CD4-positive, alpha-beta T cell treated with Interleukin-6 for 4 hours (primary cell): ENCODE measurements at regions not wholly inside any gene's neighbourhood (a gene's known extent, or its start where the extent isn't known, plus 50 kb on each side); places are given as distances from the start of the nearest gene placed in this dataset.
"Not testable (repeated sequence)": the region's sequence is repeated elsewhere in the genome, so short reads cannot be mapped to it uniquely, and the experiment has no call there.

Experiments
- DNase-seq: peaks from one replicate; pipeline ENCODE4 v3.0.0-alpha.2; 2020; ENCODE audit warnings: mixed read lengths

DNA sequence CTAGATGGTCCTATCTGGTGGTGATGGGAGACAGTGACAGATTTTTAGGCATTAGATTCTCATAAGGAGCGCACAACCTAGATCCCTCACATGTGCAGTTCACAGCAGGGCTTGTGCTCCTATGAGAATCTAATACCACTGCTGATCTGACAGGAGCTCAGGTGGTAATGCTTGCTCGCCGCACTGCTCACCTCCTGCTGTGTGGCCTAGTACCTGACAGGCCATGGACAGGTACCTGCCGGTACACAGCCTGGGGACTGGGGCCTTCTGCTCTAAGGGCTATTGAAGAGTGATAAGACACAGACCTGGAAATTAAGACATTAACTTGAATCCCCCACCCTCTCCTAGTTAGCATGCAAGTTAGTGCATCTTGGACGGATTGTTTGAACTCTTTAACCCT lies 64.4 kb downstream of the KLRB1 start:
- DNase-seq, result not testable (repeated sequence)

DNA sequence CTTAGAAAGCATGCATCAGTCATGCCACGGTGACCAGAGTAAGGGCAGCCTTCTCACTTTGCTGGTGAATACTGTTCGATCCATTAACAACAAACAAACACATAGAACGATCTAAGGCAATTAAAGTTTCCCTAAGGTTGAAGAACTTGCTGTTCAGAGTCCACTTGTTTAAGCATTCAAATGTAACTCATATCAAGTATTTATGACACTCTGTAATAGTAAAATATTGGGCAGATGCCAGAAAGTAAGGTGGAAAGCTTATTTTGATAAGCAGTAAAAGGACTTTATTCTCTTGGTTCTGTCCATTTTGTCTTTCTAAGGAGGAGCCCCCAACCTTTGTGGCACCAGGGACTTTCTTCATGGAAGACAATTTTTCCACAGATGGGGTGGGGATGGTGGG lies 64.9 kb downstream of the KLRB1 start:
- not testable (repeated sequence) for DNase-seq

DNA sequence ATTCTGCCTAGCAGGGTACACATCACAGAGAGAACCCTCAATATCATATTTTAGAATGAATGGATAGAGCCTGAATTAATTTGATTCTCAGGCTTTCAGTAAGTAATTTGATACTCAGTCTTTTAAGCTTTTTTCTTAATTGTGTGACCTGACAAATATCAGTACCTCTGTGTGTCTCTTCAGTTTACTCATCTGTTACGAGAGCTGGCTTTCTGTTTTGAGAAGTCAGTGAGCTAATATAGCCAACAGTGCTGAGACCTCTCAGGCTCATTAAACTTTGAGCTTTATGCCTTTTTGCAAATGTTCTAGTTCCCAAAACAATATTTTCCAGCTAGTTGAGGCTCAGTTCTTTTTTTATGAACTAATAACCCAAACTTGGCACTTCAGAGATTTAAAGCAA lies 91.8 kb downstream of the KLRB1 start:
- not testable (repeated sequence) for DNase-seq

DNA sequence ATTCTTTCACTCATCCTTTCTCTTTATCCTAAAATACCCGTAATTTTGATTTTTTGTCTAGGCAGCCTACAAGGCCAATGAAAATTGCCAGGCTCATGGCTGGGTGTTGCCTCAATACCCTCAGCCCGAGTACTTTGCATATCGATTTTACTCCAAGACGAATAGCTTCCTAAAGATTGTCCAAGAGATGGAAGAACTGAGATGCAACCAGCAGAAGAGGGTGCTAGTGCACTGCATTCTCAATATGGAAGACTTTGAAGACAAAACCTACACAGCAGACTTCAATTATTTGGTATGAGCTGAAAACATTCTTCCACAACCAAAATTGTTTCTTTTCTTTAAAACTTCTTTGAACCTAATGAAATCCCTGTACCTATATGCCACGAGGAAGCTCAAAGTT lies 95.0 kb downstream of the KLRB1 start:
- DNase-seq, result not testable (repeated sequence)

DNA sequence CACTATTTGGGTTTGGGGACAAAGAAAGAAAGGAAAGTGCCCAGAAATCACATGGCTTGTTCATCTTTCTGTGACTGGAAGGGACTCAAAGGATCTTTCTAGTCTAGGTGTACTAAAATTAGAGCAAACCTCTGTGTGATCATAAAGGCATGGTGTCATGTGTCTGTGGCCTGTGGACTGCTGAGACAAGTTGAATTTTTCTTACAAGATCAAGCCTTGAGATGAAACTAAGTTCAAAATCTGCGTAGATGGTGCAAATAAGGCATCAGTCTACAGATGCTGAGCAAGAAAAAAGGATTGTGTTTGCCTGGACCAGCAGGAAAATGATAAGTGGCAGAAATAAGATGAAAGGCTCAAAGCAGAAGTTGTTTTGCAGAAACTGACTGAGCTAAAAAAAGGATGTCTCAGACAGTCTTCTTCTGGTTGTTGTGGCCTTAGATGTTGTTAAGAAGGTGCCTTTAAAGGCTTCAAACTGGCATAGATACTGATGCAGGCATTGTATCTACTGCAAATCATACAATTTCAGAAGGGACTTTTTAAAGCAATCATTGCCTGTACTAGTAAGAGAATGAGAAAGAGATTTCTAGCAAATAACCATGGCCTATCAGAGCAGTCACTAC lies 97.2 kb downstream of the KLRB1 start:
- not testable (repeated sequence) for DNase-seq

DNA sequence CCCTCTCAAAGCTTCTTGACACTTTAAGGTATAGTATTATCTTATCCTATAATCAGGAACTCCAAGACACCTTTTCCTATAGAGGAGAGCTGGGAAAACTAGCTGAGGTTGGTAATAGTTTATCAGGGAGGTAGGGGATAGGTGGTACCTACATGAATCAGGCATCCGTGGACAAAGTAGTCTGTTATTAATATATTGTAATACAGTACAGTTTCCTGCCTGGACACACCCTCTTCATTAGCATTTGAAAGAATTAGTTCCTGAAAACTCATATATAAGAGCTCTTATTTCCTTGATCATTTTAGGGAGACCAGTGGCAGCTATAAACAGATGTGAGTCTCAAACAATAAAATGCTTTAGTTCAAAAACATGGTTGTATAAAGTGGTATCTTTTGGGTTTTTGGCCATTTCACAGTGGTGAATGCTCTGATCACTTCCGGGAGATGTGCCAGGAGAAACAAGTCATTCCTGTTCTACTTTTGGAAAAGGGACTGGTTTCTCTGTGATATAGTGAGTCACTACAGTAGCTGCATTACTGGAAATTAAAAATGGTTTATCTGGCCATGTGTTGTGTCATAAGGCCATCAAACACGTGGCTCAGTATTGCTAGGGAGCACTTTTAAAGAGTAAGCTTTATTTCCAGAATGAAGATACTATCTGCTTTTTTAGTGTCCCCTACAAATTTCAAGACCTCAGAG lies 98.1 kb downstream of the KLRB1 start:
- no peak for DNase-seq

DNA sequence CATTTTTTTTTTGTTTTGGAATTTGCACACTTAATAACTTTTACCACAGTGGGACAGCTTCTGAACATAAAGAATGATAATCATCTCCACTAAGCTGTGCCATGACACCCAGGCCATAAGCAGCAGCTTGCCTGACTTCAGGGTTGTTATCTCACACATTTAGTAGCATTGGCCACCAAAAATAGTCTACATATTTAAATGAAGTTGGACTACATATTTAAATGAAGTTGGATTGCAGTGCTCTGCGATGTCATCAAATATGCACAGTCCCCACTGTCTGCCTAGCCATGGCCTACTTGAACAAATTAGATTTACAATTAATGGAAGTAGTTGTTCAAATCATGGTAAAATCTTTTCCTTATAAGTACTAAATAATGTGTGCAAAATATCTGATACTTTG lies 101.0 kb downstream of the KLRB1 start:
- DNase-seq, result no peak

DNA sequence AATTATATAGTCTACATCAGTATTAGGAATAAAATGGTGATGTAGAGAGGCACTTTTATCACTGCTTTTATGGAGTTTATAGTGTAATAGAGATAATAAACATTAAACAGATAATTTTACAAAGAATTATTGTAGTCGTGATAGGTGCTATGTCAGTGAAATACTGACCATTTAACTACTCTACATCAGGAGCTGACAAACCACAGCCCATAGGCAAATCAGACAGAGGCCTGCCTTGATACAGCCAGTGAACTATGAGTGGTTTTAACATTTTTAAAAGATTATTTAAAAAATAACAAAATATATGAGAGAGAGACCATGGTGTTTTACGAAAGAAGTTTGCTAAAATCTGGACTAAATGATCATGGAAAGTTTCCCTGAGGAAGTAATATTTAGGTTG lies 104.3 kb downstream of the KLRB1 start:
- DNase-seq, result not testable (repeated sequence)

DNA sequence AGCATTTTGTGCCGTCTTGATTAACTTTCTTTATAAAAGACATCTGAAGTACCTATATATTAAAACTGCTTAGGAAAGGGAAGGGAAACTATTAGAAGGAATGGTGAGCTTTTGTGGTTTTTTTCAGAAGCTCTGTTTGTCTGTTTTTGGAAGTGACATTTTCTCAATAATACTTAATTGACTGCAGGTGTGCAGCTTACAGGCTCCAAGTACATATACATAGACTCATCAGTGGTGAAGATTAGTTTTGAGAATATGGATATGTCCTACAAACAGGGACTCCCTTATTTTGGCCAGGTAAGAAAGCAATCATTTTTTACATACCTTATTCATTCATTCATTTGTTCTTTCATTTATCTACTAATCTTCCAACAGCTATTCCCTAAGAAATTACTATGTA lies 104.9 kb downstream of the KLRB1 start:
- not testable (repeated sequence) for DNase-seq

DNA sequence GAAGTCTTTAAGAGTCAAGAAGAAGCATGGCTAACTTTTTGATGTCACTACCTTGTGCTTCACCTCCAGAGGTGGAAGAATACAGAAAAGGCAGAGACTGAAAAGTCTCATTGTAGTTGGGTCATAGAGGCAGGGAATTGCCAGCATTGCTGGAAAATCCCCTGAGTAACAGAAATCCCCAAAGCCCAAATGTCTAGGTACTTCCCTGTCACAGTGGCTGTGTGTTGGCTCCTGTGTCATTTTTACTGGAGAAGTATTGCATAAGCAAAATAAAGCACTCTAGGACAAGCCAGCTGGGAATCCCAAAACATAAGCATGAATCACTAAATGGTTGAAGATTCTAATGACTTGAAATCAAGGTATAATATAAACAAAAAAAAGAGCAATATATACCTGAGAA lies 114.4 kb downstream of the KLRB1 start:
- DNase-seq, result not testable (repeated sequence)

DNA sequence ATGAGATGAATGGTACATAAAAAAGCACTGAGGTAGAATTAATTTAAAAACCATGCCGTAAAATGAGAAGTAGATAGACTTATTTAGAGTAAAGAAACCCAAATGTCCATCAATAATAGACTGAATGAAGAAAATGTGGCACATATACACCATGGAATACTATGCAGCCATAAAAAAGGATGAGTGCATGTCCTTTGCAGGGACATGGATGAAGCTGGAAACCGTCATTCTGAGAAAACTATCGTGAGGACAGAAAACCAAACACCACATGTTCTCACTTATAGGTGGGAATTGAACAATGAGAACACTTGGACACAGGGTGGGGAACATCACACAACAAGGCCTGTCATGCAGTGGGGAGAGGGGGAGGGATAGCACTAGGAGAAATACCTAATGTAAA lies 126.4 kb downstream of the KLRB1 start:
- DNase-seq, result not testable (repeated sequence)

DNA sequence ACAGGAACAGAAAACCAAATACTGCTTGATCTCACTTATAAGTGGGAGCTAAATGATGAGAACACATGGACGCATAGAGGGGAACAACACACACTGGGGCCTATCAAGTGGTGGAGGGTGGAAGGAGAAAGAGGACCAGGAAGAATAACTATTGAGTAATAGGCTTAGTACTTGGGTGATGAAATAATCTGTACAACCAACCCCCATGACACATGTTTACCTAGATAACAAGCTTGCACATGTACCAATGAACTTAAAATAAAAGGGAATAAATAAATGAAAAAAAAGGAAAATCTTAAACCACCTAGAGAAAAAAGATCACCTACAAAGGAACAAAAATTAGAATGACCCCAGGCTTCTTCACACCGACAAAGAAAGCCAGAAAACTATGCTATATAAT lies 133.5 kb downstream of the KLRB1 start:
- DNase-seq, result not testable (repeated sequence)

DNA sequence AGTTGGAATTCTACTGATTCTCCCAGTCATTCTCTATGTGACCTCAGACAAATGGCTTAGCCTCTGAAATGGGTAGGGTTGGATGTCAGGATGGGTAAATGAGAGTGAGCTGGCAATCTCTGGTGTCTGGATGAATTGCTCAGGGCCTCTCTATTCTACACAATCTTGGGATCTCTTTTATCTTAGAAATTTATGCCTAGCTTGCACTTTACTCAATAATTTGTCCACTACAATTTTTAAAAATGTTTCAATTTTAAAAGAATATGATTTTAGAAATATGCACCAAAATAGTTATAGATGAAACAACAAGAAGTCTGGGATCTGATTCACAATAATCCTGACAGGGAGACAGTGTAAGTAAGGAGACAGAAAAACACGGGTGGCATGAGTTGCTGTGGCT lies 134.1 kb downstream of the KLRB1 start:
- not testable (repeated sequence) for DNase-seq

DNA sequence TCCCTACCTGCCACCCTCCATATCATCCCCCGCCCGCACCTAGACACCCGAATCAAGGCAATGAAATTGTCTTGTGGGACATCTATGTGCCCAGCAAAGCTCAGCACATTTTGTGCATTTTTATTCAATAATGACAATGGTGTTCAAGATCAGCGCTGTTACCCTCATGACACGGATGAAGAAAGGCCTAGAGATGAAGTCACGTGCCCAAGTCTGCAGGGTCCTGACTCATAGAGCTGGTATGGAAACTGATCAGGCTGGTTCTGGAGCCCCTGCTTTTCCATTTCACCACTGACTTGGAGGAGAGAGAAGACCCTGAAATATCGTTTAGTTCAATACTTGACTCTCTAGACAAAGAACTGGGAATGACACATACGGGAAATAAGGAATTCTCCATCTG lies 136.2 kb downstream of the KLRB1 start:
- DNase-seq, result not testable (repeated sequence)

DNA sequence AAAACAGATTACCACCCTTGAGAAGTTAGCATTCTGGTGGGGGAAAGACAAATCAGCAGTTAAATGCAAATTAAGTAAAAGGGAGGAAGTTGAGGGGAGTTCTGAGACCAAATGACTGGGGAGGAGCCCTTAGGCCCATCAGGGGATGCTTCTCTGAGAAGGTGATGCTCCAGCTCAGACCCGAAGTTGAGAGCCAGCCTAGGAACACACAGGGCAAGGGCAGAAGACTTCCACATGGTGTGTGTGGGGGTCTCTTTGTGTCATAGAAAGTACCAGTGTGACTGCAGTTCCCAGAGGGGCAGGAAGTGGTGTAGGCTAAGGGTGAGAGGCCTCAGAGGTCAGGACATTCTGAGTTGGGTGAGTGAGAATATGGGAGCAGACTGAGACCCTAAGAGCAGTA lies 137.3 kb downstream of the KLRB1 start:
- DNase-seq, result not testable (repeated sequence)

DNA sequence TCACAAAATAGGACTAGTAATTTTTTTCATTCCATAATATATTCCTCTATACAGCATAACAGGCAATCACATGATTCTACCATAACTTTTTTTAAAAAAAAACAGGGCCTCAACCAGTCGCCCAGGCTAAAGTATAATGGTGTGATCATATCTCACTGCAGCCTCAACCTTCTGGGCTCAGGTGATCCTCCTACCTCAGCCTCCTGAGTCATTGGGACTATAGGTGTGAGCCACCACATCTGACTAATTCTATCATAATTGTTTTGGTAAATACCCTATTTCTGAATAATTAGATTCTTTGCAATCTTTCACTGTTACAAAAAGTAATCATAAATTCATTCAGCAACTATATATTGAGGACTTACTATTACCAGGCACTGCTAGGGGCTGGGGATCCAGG lies 137.8 kb downstream of the KLRB1 start:
- DNase-seq, result not testable (repeated sequence)

DNA sequence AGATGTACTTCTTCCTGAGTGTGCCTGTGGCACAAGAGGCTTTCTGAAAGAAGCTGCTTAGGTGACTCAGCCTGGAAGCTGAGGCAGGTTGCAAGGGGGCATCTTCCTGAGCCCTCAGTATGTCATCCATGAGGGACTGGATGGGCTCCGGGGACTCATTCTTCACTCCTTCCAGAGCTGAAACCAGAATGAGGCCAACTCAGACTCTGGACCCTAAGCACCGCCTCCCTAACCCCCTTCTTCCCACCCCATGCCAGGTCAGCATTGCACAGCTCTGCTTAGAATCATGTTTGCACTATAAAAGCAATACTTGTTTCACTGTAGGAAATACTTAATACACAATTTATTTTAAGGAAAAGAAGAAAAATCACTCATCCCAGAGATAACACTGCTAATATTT lies 138.3 kb downstream of the KLRB1 start:
- not testable (repeated sequence) for DNase-seq

DNA sequence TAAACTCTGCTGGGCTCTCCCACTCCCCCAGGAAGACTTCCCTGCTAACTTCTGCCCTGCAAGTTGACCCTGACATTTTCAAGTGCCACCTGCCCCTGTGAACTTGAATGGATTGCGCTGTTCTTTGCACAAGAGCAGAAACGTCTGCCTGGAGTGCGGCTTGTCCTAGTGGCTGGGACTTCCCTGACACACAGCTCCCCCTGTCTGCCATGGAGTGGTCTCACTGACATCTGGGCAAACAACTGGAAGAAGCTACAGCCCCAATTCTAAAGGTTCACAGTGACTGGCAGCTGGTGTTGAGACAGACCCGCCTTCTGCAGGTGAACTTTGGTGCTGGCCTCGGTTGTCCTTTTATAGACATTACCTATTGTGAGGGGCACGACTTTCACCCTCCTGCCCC lies 138.7 kb downstream of the KLRB1 start:
- DNase-seq, result peak; percentile 60

DNA sequence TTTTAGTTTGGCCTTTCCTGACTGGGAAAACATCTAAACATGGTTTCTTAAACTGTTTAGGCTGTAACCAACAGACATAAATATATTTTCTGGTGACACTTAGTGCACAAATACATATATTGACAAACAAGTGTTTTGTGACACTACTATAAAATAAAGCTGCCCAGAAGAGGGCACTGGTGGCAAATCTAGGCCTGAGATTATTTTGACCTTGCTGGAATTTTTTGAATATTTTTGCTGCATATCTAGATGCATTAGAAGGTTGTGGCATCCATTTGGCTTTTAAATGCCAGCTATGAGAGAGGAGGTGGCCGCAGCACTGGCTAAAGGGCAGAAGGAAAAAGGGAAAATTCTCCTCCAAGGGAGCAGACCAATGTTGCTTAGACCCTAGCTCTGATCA lies 139.6 kb downstream of the KLRB1 start:
- DNase-seq, result not testable (repeated sequence)

DNA sequence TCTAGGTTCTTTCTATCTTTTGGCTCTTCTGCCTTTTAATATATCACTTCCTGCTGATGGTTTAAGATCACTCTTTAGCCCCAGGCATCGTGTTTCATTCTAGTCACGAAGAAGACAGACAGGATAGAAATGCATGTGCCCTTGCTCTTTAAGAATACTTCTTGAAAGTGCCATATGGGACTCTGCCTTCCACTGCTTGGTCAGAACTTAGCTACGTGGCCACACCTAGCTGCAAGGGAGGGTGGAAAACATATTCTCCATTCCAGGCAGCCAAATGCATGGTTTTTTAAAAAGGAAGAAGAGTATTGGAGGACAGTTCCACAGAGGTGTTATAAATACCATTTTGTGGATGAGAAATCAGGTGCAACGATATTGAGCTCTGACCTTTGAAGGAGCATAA lies 143.3 kb downstream of the KLRB1 start:
- no peak for DNase-seq

DNA sequence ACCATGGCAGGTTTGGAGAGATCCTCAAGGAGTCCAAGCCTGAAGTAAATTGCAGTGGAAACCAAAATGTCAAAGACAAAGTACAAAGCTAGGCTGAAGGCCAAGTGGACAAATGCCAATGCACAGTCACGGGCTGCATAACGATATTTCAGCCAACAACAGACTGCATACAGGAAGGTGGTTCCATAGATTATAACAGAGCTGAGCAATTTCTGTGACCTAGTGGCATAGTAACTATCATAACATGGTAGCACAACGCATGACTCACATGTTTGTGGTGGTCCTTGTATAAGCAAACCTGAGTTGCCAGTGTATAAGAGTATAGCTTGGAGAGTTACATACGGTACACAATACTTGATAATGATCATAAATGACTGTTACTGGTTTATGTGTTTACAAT lies 152.2 kb downstream of the KLRB1 start:
- not testable (repeated sequence) for DNase-seq

DNA sequence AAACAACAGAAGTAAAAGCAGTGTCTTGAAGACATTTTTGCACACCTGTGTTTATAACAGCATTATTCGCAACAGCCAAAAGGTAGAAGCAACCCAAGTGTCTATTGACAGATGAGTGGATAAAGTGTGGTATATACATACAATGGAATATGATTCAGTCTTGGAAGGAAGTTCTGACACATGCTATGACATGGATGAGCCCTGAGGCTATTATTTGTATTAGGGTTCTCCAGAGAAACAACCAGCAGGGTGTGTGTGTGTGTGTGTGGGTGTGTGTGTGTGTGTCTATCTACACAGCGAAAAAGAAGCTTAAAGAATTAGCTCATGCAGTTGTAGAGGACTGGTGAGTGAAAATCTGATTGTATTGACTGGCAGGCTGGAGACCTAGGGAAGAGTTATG lies 153.7 kb downstream of the KLRB1 start:
- not testable (repeated sequence) for DNase-seq

DNA sequence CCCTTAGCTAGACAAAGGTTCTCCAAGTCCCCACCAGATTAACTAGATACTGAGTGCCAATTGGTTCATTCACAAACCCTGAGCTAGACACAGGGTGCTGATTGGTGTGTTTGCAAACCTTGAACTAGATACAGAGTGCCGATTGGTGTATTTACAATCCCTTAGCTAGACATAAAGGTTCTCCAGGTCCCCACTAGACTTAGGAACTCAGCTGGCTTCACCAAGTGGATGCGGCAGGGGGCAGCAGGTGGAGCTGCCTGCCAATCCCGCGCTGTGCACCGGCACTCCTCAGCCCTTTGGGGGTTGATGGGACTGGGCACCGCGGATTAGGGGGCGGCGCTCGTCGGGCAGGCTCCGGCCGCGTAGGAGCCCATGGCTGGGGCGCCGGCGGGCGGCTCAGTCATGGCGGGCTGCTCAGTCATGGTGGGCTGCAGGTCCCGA lies 157.6 kb downstream of the KLRB1 start:
- DNase-seq, result peak; percentile 27

DNA sequence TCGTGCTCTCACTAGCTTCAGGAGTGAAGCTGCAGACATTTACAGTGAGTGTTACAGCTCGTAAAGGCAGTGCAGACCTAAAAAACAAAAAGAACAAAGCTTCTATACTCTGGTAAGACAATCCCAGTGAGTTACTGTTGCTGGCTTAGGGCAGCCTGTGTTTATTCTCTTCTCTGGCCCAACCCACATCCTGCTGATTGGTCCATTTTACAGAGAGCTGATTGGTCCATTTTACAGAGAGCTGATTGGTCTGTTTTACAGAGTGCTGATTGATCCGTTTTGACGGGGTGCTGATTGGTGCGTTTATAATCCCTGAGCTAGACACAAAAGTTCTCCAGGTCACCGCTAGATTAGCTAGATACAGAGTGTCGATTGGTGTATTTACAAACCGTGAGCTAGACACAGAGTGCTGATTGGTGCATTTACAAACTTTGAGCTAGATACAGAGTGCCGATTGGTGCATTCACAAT lies 158.0 kb downstream of the KLRB1 start:
- DNase-seq, result not testable (repeated sequence)

DNA sequence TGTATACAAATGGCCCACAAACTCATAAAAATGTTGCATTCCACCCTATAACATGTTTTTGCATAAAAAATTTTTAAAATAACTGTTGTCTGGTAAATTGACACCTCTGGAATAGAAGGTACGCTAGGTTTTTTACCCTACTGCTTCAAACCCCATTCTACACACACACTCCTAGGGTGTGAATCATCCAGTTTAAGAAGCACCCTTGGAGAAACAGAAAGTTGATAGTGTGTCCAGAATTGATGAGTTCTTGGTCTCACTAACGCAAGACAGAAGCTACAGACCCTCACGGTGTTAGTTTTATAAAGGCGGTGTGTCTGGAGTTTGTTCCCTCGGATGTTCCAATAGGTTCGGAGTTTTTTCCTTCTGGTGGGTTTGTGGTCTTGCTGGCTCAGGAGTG lies 158.5 kb downstream of the KLRB1 start:
- no peak for DNase-seq
